Frontal cortex (tissue), 3 donors: ENCODE measurements at regions not wholly inside any gene's neighbourhood (a gene's known extent, or its start where the extent isn't known, plus 50 kb on each side); places are given as distances from the start of the nearest gene placed in this dataset.
"Not testable (repeated sequence)": the region's sequence is repeated elsewhere in the genome, so short reads cannot be mapped to it uniquely, and the experiment has no call there.

Experiments used
- DNase-seq, 2 donors: peaks; one replicate each; pipeline ENCODE4 v3.0.0; 2012; ENCODE audit warnings: low spot score in 2 of 2
- FAIRE-seq: peaks from 2 replicates; lab custom pipeline; 2012; peaks lifted over from hg19 to GRCh38; lab: Jason Lieb, UNC
- donor health status: control.
- donor health status: control.
- donor health status: control.

DNA sequence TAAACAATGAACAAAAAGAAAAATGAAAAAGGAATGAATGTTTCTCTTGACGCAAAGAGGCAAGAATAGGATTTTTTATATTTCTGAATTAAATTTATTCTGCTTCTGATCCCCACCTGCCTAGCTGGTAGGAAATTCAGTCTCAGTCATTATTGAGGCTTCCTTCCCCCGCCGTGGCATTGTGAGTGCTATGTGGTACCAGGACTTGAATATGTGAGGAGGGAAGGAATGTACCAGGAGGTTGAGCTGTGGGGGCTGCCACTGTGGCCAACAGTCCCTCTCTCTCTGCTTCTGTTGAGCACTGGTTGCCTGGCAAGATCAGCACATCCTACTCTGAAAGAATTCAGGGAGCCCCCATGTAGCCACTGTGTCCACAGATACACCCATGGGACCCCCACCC, 368.1 kb upstream of the JARID2 start:
- FAIRE-seq: no peak
- DNase-seq: no peak

DNA sequence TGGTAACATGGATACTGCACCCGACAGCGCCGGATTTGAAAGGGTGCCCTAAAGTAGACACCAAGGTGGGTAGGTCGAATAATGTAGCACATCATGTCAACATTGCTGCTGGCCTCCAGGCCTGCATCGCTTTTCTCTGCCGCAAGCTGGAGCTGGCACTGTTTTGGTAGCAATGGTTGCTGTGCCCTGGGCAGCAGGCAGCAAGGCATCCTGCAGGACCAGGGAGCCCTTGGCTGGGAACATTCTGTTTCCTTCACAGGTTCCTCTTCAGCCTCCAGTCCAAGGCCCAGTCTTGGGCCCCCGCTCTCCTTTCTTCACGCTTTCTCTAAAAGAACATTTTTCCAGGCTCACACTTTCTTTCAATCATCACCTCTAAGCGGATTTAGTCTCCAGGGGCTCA, 365.8 kb upstream of the JARID2 start:
- DNase-seq: no peak

GRCh38 chr6:14880677-14881076, 365.2 kb upstream of the JARID2 start:
- DNase-seq (no peak), FAIRE-seq (no peak)

More for the DNA sequence above, 365.8 kb upstream of the JARID2 start:
- no peak for FAIRE-seq

GRCh38 chr6:14881398-14881797, 364.5 kb upstream of the JARID2 start:
- FAIRE-seq (no peak), DNase-seq (no peak)

GRCh38 chr6:14882394-14883026, 363.4 kb upstream of the JARID2 start:
- FAIRE-seq (no peak), DNase-seq (no peak)

GRCh38 chr6:14883921-14884320, 361.9 kb upstream of the JARID2 start:
- FAIRE-seq (no peak), DNase-seq (no peak)

GRCh38 chr6:14885498-14885897, 360.4 kb upstream of the JARID2 start:
- no peak for DNase-seq
- FAIRE-seq: no peak

GRCh38 chr6:14887181-14887580, 358.7 kb upstream of the JARID2 start:
- DNase-seq (no peak), FAIRE-seq (no peak)

GRCh38 chr6:14887986-14888574, 357.8 kb upstream of the JARID2 start:
- FAIRE-seq (no peak), DNase-seq (no peak)

DNA sequence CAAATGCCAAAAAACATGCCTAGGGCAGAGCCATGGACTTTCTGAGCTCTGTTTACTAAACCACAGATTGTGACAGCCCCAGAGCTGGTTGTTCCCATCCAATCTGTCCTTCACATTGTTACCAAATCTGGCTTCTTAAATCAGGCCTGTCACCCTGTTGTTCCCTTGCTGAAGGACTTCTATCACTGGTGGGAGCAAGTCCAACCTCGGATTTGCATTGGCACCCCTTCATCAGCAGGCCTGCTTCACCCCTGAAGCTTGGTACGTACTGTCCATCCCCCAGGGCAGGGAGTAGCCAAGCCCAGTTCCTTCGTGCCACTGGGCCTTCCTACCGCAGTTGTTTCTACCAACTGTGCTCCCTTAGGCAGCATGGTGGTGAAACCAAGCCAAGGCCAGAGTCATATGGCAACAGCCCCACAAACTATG, 357.3 kb upstream of the JARID2 start:
- no peak for FAIRE-seq
- no peak for DNase-seq

- DNase-seq: no peak
- FAIRE-seq: no peak
These were observed 356.7 kb upstream of the JARID2 start for GRCh38 chr6:14889188-14889587.

GRCh38 chr6:14889611-14890593, 356.0 kb upstream of the JARID2 start:
- DNase-seq: no peak

DNA sequence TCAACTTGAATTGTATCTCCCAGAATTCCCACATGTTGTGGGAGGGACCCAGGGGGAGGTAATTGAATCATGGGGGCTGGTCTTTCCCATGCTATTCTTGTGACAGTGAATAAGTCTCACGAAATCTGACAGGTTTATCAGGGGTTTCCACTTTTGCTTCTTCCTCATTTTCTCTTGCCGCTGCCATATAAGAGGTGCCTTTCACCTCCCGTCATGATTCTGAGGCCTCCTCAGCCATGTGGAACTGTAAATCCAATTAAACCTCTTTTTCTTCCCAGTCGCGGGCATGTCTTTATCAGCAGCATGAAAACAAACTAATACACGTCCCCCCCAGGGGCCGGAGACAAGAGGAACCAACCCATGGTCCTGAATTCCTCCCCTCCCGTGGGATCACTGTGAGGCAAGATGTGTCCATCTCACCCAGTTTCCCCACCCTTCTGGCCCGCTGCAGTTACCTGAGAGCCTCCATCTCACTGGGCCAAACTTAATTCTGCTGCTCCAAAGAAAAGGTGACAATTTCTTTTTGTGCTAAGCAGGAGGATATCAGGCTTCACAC, 354.0 kb upstream of the JARID2 start:
- not testable (repeated sequence) for FAIRE-seq, DNase-seq

More at GRCh38 chr6:14889611-14890593, 356.0 kb upstream of the JARID2 start:
- no peak for FAIRE-seq

- DNase-seq: no peak
- no peak for FAIRE-seq
These were observed 351.8 kb upstream of the JARID2 start for GRCh38 chr6:14894105-14894504.

- no peak for DNase-seq
- FAIRE-seq: no peak
These were observed 349.4 kb upstream of the JARID2 start for GRCh38 chr6:14896475-14896874.

GRCh38 chr6:14897831-14898230, 348.0 kb upstream of the JARID2 start:
- FAIRE-seq (no peak), DNase-seq (no peak)

- not testable (repeated sequence) for DNase-seq, FAIRE-seq
These were observed 346.4 kb upstream of the JARID2 start for GRCh38 chr6:14899441-14899840.

GRCh38 chr6:14900919-14901318, 344.9 kb upstream of the JARID2 start:
- FAIRE-seq (no peak), DNase-seq (no peak)

DNA sequence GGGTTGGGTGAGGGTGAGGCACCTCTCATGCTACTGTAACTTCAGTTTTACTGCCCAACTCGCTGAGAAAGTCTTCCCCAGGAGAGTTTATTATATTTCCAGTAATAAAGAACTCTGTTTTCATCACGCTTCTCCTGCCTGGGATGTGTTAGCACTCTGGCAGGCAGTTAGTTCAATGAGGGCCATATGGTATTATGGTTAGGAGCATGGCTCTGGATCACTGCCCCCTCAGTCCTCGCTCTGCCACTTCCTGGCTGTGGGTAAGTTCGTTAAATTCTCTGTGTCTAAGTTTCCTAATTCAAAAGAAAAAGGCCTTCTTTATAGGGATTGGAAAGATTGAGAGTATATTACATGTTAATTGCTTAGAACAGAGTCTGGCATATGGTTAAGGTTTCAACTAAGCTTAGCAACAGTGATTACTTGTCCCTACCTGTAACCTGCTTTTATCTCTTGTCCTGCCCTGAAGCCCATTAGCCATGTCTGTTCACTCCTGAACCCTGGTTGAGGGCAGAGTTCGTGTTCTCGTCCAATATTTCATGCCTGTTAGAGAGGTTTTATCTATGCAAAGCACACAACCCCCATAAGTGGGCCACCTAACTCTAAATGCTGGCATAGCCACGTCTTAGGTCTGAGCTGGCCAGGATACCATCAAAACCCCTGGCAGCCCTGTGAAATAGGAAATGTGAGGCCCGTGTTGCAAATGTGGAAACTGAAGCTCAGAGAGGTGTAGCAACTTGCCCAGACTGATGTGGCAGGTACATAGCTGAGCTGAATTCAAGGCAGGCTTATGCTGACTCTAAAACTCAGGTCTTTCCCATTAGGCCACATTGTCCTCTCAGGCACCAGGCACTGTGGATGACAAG, 342.5 kb upstream of the JARID2 start:
- DNase-seq (no peak), FAIRE-seq (no peak)
